Activated naive CD8-positive, alpha-beta T cell treated with anti-CD3 and anti-CD28 coated beads, Interleukin-2, amount 50 U/mL, for 16 hours (primary cell): ENCODE measurements at regions not wholly inside any gene's neighbourhood (a gene's known extent, or its start where the extent isn't known, plus 50 kb on each side); places are given as distances from the start of the nearest gene placed in this dataset.

Experiments
- DNase-seq: peaks from one replicate; pipeline ENCODE4 v3.0.0-alpha.2; 2020; ENCODE audit warnings: low read depth, low spot score

DNA sequence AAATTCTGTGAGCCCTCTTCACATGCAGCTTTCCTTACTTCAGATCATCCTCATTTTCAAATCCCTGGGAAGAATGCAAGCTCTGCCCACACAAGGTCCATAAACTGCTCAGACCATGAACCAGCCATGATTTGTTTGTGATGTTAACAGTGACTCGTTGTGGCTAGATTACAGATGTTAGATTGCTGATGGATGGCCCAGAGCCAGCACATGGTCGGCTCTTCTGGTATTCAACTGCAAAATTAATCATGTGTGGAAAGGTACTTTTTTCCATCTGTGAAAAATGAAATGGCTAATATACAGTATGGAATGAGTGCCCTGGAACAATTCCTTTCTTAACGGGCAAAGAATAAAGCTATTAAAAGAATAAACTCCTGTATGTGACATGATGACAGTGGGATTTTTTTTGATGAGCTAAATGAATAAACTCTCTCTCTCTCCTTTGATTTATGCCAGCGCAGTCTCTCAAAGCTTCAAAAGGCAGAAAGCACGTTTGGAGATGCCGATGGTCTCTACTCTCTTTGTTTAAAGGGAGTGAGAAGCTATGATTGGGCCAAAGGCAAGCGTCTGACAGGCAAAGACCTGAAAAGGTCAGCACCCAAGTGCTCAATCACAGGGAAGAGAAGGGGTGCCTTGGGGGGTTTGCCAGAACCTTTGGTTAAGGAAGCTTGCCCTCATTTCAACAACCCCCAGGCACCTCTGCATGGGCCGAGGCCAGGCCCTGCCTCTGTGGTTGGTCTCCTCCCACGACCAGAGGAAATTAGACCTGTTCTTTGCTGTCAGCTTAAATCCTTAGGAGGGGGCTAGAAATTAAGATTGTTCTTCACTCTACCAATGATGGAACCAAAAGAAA lies 444.0 kb upstream of the NFE2L3 start:
- DNase-seq, result no peak

DNA sequence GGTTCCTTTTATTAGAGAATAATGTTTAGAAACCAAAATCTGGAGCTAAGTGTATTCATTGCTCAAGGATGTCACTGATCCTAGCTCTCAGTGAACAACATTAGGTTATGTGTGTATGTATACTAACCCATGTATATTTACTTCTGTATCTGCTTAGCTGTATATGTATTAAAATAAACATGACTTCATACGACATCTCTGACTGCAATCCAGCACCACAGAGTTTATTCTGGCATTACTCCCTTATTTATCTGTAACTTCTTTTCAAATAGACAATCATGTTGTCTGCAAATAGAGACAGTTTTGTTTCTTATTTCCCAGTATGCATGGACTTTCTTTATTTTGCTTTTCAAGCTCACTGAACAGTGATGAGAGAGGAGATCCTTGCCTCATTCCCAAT lies 441.0 kb upstream of the NFE2L3 start:
- no peak for DNase-seq

DNA sequence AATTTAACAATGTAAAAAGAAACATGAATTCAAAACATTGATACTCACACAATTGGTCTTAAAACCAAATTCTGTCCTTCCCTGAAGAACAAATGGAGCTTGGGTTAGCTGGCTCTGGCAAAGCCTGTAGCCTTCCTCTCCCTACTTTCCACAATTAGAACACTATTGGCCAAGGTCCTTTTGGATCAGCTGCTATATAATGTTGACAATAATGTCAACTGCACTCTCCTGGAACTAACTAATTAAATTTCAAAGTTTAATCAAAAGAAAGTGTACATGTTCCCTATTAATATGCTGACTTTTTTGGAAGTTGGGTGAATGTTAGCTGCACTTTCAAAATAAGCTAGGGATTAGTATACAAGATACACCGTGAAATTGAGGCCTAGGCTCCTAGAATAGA lies 440.1 kb upstream of the NFE2L3 start:
- DNase-seq, result no peak

DNA sequence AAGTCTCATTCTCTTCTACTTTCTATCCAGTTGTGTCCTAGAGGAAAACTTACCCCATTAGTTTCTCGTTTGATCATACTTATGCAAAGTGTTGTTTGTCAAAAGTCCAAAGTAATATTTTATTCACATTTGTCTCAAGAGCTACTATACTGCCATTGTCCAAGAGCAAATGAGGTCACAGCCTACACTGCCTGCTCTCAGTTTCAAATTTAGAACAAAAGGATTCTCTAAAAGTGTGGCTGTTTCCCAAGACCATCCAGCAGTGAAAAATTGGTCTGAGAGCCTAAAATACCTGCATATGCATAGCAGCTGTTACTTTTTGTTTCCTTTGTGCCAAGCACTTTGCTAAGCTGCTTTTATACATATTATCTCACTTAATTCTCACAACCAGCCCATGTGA lies 439.5 kb upstream of the NFE2L3 start:
- DNase-seq, result no peak

DNA sequence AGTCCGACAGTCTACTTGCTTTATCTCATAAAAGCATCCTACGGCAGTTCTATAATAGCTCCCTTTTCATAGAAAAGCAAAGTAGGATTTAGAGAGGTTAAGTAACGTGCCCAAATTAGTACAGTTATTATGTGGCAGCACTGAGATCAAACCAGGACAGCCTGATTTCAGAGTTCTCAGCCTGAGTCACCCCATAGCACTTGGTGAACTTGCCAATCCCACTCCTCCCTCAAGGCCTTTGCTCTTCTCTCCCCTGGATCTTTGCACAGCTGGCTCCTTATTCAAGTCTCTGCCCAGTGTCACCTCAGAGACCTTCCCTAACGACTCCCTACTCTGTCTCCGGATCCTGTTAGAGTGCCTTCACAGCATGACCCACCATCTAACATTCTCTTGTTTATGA lies 438.0 kb upstream of the NFE2L3 start:
- no peak for DNase-seq

DNA sequence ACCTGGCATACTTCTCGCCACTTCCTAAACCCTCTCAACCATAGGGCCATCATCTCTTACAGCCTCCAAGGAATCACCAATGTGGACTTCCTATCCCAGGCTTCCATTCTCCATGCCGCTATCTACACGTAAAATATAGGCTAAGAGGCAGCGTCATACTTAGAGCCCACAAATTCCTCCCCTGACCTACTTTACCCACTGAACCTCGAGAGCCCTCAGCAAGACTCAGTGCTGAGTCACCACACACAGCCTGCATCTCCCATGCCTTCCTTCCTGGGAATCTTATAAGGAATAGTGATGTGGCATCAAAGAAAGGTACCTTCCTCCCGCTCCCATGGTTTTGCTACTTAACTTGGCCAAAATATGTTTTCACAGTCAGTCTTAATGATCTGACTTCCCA lies 435.6 kb upstream of the NFE2L3 start:
- no peak for DNase-seq

DNA sequence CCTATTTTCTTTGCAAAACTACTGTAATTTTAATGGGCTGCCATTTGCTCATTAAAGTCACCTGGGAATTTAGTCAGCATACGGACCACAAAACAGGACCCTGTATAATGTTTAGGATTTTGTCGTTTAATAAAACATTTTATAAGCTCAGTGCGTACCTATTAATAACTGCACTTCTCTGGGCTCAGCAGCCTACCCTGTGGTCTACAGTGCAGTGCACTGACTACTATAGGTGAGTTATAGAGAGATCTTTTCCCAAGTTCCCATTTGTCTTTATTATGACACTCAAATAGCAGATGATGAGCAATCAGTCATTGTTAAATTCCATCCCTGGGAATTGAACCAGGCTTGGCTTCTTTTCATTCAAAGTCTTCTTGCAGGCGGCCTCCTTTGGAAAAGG lies 433.4 kb upstream of the NFE2L3 start:
- DNase-seq, result no peak

DNA sequence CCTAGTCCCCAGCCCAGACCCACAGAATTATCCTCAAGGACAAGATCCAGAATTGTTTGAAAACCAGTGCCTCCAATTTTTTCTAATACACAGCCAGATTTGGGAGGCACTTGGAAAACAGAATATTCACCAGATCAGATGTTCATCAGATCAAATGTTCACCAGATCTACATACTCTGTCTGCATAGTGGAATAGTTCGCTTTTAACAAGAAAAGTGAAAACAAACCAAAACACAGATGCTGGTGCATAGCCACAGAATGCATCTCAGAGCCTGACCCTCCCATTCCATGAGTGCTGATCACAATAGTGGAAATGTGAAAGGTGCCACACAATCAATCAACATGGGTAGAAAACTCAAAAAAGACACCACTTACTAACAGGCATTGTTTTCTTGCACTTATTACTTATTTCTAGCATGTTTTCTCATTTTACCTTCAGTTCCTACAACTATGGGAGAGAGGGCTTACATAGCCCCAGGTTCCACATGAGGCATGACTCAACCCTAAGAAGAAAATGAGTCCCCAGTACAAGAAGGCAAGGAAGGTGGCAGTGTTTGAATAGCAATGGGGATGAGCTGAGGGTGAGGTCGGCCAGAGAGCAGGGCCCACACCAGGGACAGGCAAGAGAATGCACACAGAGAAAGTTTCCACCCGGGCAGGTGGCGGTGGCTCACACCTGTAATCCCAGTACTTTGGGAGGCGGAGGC lies 432.7 kb upstream of the NFE2L3 start:
- DNase-seq, result no peak

DNA sequence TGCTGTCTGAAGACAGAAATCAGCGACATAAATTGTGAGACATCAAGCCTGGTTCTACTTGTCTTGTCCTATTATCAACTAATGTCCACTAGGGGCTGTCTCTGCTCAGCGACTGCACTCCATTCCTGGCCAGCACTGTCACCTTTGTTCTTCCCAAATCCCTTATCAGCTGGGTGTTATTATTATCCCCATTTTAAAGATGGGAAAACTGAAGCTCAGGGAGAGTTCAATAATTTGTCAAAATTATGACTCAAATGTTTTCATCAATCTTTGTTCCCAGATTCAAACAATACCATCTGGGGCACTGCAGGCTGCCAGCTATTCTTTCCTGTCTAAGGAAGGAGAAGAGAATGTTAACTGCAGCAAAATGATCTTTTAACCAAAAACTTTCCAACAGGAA lies 431.6 kb upstream of the NFE2L3 start:
- no peak for DNase-seq

DNA sequence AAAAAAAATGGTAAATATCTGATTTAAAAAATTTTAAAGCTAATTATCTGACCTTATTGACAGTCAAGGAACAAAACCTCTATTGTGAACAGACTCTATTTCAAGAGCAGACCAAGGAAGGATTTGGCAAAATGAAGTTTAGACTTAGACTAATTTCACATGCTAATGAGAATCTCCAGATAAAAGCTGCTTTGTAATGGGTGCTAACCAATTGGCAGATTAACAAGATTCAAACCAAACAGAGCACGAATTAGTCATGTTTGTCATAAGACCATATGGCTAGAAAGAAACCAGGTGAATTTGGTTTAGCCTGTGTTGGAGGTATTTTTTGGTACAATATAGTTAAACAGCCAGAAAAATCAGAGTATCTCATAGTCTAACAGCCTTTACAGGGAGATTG lies 429.1 kb upstream of the NFE2L3 start:
- no peak for DNase-seq

DNA sequence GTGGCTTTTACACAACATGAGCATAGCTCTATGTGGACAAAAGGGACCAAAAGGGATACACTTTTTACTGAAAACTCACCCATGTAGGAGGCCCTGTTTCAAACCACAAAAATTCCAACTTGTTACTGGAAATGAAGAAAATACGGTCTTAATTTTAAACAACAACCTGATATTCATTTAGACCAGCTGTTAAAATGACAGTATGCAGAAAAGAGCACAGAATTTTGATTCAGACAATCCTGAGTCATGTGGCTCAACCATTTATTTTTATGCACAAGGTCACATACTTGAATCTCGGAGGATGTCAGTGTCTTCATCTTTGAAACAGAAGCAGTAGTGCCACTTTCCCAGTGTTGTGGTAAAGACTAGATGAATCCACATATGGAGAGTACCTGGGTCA lies 426.5 kb upstream of the NFE2L3 start:
- no peak for DNase-seq

DNA sequence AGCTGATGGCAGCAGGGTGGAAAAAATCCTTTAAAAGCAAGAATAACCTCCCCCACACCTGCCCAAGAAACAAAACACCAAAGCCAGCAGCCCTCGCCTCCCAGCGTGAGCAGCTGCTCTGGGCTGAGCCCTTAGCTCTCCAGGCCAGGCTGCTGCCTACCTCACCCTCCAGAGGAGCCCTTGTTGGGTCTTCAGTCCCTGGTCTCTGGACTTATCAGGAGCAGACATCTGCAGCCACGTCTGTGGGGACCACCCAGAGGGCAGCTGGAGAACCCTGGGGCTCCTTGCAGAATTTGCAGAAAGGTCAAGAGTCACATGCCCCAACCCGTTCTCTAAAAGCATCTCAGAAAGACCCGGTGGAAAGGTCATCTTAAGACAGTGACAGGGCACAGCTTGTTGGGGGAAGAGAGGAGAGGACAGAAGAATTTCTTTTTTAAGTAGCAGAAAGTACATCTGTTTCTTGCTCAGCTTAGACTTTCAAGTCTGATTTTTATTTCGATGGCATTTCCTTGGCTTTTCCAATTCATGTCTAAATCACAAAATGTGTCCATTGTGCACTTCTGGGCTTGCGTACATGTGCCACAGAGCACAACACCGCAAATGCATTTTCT lies 425.7 kb upstream of the NFE2L3 start:
- DNase-seq, result no peak

DNA sequence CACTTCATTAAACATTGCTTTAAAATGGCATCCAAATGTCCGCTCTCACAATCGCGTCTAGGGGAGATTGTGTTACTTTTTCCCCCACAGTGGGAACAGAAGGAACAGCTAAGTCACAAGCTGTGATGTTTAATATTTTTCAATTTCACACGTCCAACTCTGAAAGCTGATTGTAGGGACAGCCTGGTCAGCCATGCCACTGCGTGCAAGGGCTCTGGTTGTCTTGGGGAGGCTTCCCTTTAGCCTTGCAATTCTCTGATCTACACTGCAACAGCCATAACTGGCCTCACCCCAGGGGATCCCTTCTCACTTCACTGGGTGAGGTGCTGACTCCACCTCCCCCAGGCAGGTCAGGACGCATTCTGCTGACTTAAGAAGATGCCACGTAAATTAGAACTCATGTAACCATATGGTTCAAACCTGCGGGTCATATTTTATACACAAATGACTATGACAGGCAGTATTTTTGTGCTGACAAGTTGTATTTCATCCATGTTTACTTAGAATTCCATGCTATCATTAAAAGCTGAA lies 425.2 kb upstream of the NFE2L3 start:
- DNase-seq, result no peak

DNA sequence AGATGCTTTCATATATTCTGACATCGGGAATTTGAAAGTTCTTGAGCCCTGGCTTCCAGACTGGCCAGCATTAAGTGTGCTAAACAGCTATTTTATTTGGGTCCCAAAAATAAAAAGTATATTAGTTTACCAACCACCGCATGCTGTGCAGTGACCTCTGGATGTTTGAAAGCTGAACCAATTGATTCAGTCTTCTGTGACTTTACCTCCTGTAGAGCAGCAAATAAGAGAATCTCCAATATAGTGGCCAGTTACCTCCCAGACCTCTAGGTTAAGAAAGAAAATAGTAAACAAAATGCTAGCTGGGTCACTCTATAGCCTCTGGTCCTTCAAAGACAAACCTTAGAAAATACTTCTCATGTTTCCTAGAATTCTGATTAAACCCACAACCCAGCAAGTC lies 424.6 kb upstream of the NFE2L3 start:
- DNase-seq, result no peak

DNA sequence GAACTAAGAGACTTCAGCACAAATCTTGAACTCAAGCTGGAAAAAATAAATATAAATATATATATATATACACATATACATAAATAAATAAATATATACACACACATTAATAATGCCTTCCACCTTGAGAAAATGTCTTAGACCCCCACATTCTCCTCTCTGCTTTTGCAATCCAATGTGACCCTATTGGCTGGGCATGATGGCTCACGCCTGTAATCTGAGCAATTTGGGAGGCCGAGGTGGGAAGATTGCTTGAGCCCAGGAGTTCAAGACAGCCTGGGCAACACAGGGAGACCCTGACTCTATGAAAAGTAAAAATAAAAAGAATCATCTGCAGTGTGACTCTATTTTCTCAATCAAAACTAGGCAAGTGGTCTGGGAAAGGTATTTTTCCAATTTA lies 424.1 kb upstream of the NFE2L3 start:
- no peak for DNase-seq

DNA sequence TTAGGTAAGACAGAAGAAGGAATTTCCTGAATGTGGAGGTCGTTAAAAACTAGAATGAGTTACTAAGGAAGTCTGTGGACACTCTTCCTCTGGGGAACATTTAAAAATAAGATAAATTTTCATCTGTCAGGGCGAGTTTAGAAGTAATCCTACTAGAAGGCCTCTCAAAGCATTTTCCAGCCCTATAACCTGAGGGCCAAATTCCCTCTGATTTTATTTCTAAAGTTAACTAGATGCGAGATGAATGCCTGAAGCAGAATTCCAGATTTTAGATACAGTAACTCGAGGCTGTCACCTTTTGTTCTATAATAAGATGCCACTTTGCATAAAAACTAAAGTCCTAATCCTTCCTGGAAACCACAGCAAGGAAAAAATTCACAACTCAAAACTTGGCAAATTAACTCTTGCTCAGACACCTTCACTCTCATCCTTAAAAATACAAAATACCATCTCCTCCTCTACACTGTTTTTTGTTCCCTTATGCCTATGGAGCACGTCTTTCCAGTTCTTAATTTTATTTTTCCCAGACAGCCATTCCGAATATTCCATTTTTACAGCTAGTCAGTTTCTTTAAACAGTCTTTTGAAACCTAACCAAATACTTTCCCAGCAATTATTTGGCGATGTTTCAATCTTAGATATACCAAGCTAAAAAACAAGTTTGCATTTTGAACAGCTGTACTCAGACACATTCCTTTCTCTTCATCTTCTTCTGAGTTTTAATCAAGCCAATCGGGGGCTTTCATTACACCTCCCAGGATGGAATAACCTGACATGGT lies 420.7 kb upstream of the NFE2L3 start:
- no peak for DNase-seq

DNA sequence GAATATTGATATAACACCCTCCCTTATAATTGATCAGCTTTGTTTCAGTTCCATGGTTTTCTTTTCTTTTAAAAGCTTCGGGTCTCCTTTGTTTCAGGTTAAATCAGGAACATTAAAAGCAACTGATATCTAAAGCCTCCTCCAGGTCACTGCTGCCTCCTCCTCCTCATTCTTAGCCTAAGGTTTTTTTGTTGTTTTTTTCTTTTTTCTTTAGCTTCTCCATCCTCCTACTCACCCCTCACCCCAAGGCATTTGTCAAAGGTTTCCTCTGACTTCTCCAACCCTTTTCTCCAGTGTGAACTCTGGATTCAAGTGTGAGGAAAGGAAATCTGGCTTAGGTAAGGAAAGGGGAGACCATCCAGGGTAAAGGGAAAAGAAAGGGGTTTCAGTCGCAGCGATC lies 420.2 kb upstream of the NFE2L3 start:
- DNase-seq, result no peak

DNA sequence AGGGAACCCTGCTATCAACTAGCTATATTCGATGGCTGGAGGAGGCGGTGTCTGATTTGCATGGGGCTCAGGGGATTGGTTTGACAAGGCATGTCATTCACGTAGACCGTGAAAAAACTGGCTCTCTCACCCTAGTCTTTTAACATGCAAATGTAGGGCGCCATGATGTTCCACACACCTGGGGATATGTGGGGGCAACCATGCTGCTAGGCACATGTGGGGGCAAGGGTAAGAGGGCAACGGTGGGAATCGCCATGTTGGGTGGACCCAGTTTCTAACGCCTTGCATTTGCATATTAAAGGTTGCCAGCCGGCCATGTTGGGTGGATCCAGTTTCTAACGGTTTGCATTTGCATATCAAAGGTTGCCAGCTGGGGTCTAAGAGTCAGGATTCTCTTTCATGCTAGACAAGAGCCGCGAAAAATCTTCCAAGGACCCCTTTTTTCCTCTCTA lies 419.2 kb upstream of the NFE2L3 start:
- no peak for DNase-seq

DNA sequence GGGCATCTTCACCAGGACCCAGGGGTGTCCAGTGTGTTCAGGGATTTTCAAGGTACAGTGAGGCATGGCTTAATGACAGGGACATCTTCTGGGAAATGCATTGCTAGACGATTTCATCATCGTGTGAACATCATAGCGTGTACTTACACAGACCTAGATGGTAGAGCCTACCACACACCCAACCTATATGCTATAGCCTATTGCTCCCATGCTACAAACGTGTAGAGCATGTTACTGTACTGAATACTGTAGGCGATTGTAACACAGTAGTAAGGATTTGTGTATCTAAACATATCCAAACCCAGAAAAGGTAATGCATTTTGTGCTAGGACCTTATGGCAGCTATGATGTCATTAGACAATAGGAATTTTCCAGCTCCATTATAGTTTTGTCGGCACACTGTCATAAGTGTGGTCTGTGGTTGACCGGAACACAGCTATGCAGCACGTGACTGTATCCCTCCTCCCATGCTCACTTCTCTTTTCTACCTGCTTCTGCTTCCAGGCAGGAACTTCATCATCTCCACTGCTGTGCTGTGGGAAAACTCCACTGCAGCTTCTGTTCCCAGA lies 416.2 kb upstream of the NFE2L3 start:
- DNase-seq, result no peak

DNA sequence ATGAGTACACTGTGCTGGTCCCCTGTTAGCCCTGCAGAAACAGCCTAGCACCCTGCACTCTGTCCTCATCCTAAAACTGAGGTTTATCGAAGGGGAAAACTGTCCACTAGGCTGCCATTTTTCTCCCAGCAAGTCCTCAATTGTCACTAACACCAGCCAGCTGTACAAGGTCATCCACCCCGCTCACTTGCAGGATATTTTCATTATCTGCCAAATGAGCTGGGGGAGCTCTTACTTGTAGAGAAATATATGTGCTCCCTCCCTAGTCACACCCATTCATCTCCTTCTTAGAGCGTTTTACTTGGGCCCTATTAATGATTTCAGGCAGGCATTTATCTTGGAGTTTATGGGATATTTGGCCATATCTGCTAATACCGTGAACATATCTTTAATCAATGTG lies 413.5 kb upstream of the NFE2L3 start:
- no peak for DNase-seq

DNA sequence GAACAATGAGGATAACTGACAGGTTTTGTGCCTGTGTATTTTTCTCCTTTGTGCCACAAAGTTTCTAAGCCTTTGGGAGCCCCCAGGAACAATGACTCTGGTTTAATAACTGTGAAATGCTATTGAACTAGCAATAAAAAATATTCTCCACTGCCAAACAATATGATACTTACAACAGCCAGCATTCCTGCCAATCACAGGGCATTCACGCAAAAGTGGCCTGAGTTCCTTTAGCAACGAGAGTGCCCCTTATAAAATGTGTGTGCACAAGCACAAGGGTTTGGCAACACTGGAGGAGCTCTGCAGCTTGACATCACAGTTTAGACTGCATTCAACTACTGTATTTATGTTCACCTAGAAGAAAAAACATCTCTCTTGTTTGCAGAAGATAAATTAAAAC lies 412.9 kb upstream of the NFE2L3 start:
- no peak for DNase-seq
